ENCODE measurements at regions not wholly inside any gene's neighbourhood (a gene's known extent, or its start where the extent isn't known, plus 50 kb on each side); places are given as distances from the start of the nearest gene placed in this dataset.

GRCh38 chrX:55813150-55813549 is 95.6 kb downstream of the RRAGB start:
- no peak for DNase-seq (ENCODE audit: low spot score in 2 of 2)
- intact Hi-C loops (cut with DNase I; ENCODE audit: low total_unique reads): no loop called here
- TF ChIP-seq CTCF (IDR thresholded peaks at IDR 0.05): no peak
- no peak for TF ChIP-seq POLR2A (IDR thresholded peaks at IDR 0.05)
- WGBS, 2 donors: 88% methylated on average over 1 of the region's 3 CpGs; no CpG with 5 or more reads in 1 of the 2 donors
- no peak overlapping the region for H3K4me3 ChIP-seq (ENCODE audit: low read depth, poor library complexity, severe bottlenecking)

GRCh38 chrX:55815546-55815945 is 98.0 kb downstream of the RRAGB start:
- TF ChIP-seq CTCF (IDR thresholded peaks at IDR 0.05): no peak
- TF ChIP-seq POLR2A (IDR thresholded peaks at IDR 0.05): no peak
- no peak for DNase-seq (ENCODE audit: low spot score in 2 of 2)
- no peak overlapping the region for H3K4me3 ChIP-seq (ENCODE audit: low read depth, poor library complexity, severe bottlenecking)
- intact Hi-C loops (cut with DNase I; ENCODE audit: low total_unique reads): no loop called here

GRCh38 chrX:55816023-55816422 is 98.5 kb downstream of the RRAGB start:
- DNase-seq (ENCODE audit: low spot score in 2 of 2): no peak
- intact Hi-C loops (cut with DNase I; ENCODE audit: low total_unique reads): no loop called here
- no peak for TF ChIP-seq POLR2A (IDR thresholded peaks at IDR 0.05)
- no peak for TF ChIP-seq CTCF (IDR thresholded peaks at IDR 0.05)
- no peak overlapping the region for H3K4me3 ChIP-seq (ENCODE audit: low read depth, poor library complexity, severe bottlenecking)
- WGBS, 2 donors: 28 to 74% methylated on average over 2 of the region's 2 CpGs

GRCh38 chrX:55818673-55819375 is 101.3 kb downstream of the RRAGB start:
- no peak overlapping the region for H3K4me3 ChIP-seq (ENCODE audit: low read depth, poor library complexity, severe bottlenecking)
- intact Hi-C loops (cut with DNase I; ENCODE audit: low total_unique reads): no loop called here
- TF ChIP-seq POLR2A (IDR thresholded peaks at IDR 0.05) (no peak), CTCF (IDR thresholded peaks at IDR 0.05) (no peak)
- DNase-seq (ENCODE audit: low spot score in 2 of 2): no peak
- WGBS, 2 donors: 45 to 49% methylated on average over 3 of the region's 3 CpGs

GRCh38 chrX:55839485-55839884 is 121.9 kb downstream of the RRAGB start:
- intact Hi-C loops (cut with DNase I; ENCODE audit: low total_unique reads): no loop called here
- 0 to 79% methylated on average over 1 to 2 of the region's 2 CpGs for WGBS, 2 donors
- H3K4me3 ChIP-seq (ENCODE audit: low read depth, poor library complexity, severe bottlenecking): no peak overlapping the region
- no peak for TF ChIP-seq CTCF (IDR thresholded peaks at IDR 0.05)
- TF ChIP-seq POLR2A (IDR thresholded peaks at IDR 0.05): no peak
- DNase-seq (ENCODE audit: low spot score in 2 of 2): no peak

Measured in lower leg skin (tissue), 4 donors.